ENCODE measurements at regions not wholly inside any gene's neighbourhood (a gene's known extent, or its start where the extent isn't known, plus 50 kb on each side); places are given as distances from the start of the nearest gene placed in this dataset.
A peak's percentile ranks its signal among the peaks of the same experiment; 100 is the strongest.

GRCh38 chr6:19377722-19378121 lies 459.4 kb upstream of the ID4 start:
- WGBS, 5 donors: 59 to 75% (median 73%) methylated on average over 3 of the region's 3 CpGs
- Histone ChIP-seq H3K36me3 (no peaks in the 10 kb centered on the region), H3K4me3 (no peak overlapping the region), H3K9me3 (no peaks in the 10 kb centered on the region), H3K27ac (no peak overlapping the region), H3K27me3 (no peaks in the 10 kb centered on the region), H3K4me1 (peaks cover 0 to 7% (median under 1%) of the 10 kb centered on the region in 4 donors)
- TF ChIP-seq POLR2AphosphoS5 (IDR thresholded peaks at IDR 0.05) (no peak), CTCF (IDR thresholded peaks at IDR 0.05) (no peak), POLR2A (IDR thresholded peaks at IDR 0.05) (no peak), EP300 (IDR thresholded peaks at IDR 0.05) (no peak)
- DNase-seq: no peak
- intact Hi-C loops (cut with DNase I; ENCODE audit: low total_unique reads): no loop called here

GRCh38 chr6:19380293-19380692 lies 456.9 kb upstream of the ID4 start:
- TF ChIP-seq EP300 (IDR thresholded peaks at IDR 0.05) (no peak), CTCF (IDR thresholded peaks at IDR 0.05) (no peak), POLR2AphosphoS5 (IDR thresholded peaks at IDR 0.05) (no peak), POLR2A (IDR thresholded peaks at IDR 0.05) (no peak)

GRCh38 chr6:19382676-19383075 lies 454.5 kb upstream of the ID4 start:
- no peaks in the 10 kb centered on the region for H3K36me3 ChIP-seq
- H3K27ac ChIP-seq: no peak overlapping the region
- DNase-seq: peak in 1 of 2 donors; percentile 11
- H3K27me3 ChIP-seq: no peaks in the 10 kb centered on the region
- H3K4me3 ChIP-seq: no peak overlapping the region
- TF ChIP-seq CTCF (IDR thresholded peaks at IDR 0.05): no peak
- no peak for TF ChIP-seq EP300 (IDR thresholded peaks at IDR 0.05)
- TF ChIP-seq POLR2AphosphoS5 (IDR thresholded peaks at IDR 0.05): no peak
- TF ChIP-seq POLR2A (IDR thresholded peaks at IDR 0.05): no peak
- peaks cover 0 to 12% (median 5%) of the 10 kb centered on the region in 4 donors for H3K4me1 ChIP-seq
- WGBS, 5 donors: 24 to 44% (median 33%) methylated on average over 3 of the region's 3 CpGs
- peaks cover 0 to 5% (median 2%) of the 10 kb centered on the region in 4 donors for H3K9me3 ChIP-seq
- intact Hi-C loops (cut with DNase I; ENCODE audit: low total_unique reads): no loop called here

More at GRCh38 chr6:19380293-19380692, 456.9 kb upstream of the ID4 start:
- H3K4me3 ChIP-seq: no peak overlapping the region
- peak in 1 of 2 donors; percentile 27 for DNase-seq
- H3K27me3 ChIP-seq: no peaks in the 10 kb centered on the region
- H3K36me3 ChIP-seq: no peaks in the 10 kb centered on the region
- peaks cover 0 to 12% (median 5%) of the 10 kb centered on the region in 4 donors for H3K4me1 ChIP-seq
- H3K27ac ChIP-seq: no peak overlapping the region
- 40 to 54% (median 47%) methylated on average over 2 of the region's 2 CpGs for WGBS, 5 donors
- intact Hi-C loops (cut with DNase I; ENCODE audit: low total_unique reads): no loop called here
- H3K9me3 ChIP-seq: peaks cover 0 to 5% (median 2%) of the 10 kb centered on the region in 4 donors

- no peak for TF ChIP-seq EP300 (IDR thresholded peaks at IDR 0.05)
- no peak for TF ChIP-seq POLR2AphosphoS5 (IDR thresholded peaks at IDR 0.05)
- TF ChIP-seq CTCF (IDR thresholded peaks at IDR 0.05): no peak
- TF ChIP-seq POLR2A (IDR thresholded peaks at IDR 0.05): no peak
- H3K36me3 ChIP-seq: no peaks in the 10 kb centered on the region
- WGBS, 5 donors: 63 to 92% (median 83%) methylated on average over 2 of the region's 2 CpGs
- H3K4me3 ChIP-seq: no peak overlapping the region
- no peak for DNase-seq
- no peaks in the 10 kb centered on the region for H3K4me1 ChIP-seq
- intact Hi-C loops (cut with DNase I; ENCODE audit: low total_unique reads): no loop called here
- no peaks in the 10 kb centered on the region for H3K27me3 ChIP-seq
- H3K27ac ChIP-seq: no peak overlapping the region
- no peaks in the 10 kb centered on the region for H3K9me3 ChIP-seq
These were observed 445.2 kb upstream of the ID4 start for GRCh38 chr6:19391926-19392325.
